Dendritic cell treated with granulocyte-macrophage colony-stimulating factor and Interleukin-4, amounts not matched to agents 40 ng/mL and 50 ng/mL, for 4 days (primary cell): ENCODE measurements at regions not wholly inside any gene's neighbourhood (a gene's known extent, or its start where the extent isn't known, plus 50 kb on each side); places are given as distances from the start of the nearest gene placed in this dataset.
"Not testable (repeated sequence)": the region's sequence is repeated elsewhere in the genome, so short reads cannot be mapped to it uniquely, and the experiment has no call there.

Experiments used
- H3K27ac Mint-ChIP-seq: one replicate; pipeline ENCODE4 v1.8.0; 2022; ENCODE audit warnings: mild to moderate bottlenecking, mixed read lengths
- H3K27me3 Mint-ChIP-seq: one replicate; pipeline ENCODE4 v1.8.0; 2022; ENCODE audit warnings: mild to moderate bottlenecking, mixed read lengths
- H3K36me3 Mint-ChIP-seq: one replicate; pipeline ENCODE4 v1.8.0; 2022; ENCODE audit warnings: low read depth, mixed read lengths
- H3K4me1 Mint-ChIP-seq: one replicate; pipeline ENCODE4 v1.8.0; 2022; ENCODE audit warnings: low read depth, mixed read lengths
- H3K4me3 Mint-ChIP-seq: one replicate; pipeline ENCODE4 v1.8.0; 2022; ENCODE audit warnings: mild to moderate bottlenecking, moderate library complexity, mixed read lengths
- H3K9me3 Mint-ChIP-seq: one replicate; pipeline ENCODE4 v1.8.0; 2022; ENCODE audit warnings: mixed read lengths
- intact Hi-C: fragments of 100-400 bp; cut with micrococcal nuclease; formaldehyde crosslinking; loops from one replicate; pipeline ENCODE4 v1.15.0; 2022

- no peaks in the 10 kb centered on the region for H3K36me3 Mint-ChIP-seq
- no peaks in the 10 kb centered on the region for H3K4me1 Mint-ChIP-seq
- H3K27me3 Mint-ChIP-seq, result no peaks in the 10 kb centered on the region
- no peak overlapping the region for H3K27ac Mint-ChIP-seq
- intact Hi-C loops, result no loop called here
- no peak overlapping the region for H3K4me3 Mint-ChIP-seq
- H3K9me3 Mint-ChIP-seq, result no peaks in the 10 kb centered on the region
Measured at GRCh38 chrX:130566028-130566683, 164.4 kb downstream of the RBMX2 start.

- H3K27ac Mint-ChIP-seq, intact Hi-C loops, H3K27me3 Mint-ChIP-seq, H3K4me3 Mint-ChIP-seq, H3K9me3 Mint-ChIP-seq, H3K36me3 Mint-ChIP-seq, H3K4me1 Mint-ChIP-seq: not testable (repeated sequence)
Measured at GRCh38 chrX:130573030-130573429, 171.2 kb downstream of the RBMX2 start.
